ENCODE measurements at regions not wholly inside any gene's neighbourhood (a gene's known extent, or its start where the extent isn't known, plus 50 kb on each side); places are given as distances from the start of the nearest gene placed in this dataset.
"Not testable (repeated sequence)": the region's sequence is repeated elsewhere in the genome, so short reads cannot be mapped to it uniquely, and the experiment has no call there.

DNA sequence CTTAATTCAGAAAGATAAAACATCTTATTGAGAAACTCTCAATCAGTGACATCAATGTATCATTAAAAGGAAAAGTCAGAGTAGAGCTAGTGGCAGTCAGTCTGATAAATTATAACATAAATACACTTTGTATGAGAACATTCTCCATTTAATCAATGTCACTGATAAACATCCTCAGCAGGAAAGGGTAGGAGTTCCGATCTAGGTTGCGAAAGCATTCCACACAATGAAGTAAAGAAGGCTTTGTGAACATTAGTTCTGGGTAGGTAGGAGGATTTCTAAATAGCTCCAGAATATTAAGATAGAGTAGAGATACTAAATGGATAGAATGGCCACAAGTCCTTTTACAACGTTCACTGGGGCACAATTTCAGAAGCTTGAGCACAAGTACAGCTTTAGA, 179.7 kb upstream of the MALRD1 start:
- no peak for DNase-seq (ENCODE audit: low spot score)

DNA sequence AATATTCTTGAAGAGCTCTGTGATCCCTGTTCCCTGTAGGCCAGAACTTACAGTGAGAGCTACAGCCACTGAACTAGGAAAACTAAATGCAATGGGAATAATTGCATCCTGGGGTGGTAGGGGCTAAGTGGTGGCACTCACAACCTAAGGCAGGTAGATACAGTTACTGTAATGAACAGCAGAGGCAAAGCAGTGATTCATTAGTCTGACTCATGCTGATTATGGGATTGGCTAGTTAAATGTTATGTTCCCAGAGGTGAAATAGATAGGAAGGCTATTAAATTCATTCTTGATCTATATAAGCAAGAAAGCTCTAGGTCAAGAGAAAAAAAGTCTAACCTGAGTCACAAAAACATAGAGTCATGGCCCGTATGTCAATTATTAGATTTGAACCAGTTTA, 173.1 kb upstream of the MALRD1 start:
- no peak for DNase-seq (ENCODE audit: low spot score)

DNA sequence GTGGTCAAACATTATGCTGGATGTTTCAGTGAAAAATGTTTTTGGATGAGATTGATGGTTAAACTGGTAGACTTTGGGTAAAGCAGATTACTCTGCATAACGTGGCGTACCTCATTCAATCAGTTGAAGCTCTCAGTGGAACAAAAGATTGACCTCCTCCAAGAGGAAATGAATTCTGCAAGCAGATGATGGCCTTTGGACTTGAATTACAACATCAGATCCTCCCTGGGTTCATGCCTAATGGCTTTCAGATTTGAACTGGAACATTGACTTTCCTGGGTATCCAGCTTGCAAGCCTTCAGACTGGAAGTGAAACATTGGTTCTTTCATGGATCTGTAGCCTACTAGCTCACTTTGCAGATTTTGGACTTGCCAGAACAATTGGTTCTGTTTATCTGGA, 169.3 kb upstream of the MALRD1 start:
- peak; percentile 47 for DNase-seq (ENCODE audit: low spot score)

DNA sequence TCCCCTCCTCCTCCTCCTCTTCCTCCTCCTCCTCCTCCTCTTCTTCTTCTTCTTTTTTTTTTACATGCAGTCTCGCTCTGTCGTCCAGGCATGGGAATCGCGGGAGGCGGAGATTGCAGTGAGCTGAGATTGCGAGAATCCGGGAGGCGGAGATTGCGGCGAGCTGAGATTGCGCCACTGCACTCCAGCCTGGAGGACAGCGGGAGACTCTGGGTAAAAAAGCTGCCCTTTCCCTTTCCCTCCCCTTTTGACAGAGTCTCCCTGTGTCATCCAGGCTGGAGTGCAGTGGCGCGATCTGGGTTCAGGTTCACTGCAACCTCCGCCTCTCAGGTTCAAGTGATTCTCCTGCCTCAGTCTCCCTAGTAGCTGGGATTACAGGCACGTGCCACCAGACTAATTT, 168.1 kb upstream of the MALRD1 start:
- DNase-seq (ENCODE audit: low spot score), result no peak

DNA sequence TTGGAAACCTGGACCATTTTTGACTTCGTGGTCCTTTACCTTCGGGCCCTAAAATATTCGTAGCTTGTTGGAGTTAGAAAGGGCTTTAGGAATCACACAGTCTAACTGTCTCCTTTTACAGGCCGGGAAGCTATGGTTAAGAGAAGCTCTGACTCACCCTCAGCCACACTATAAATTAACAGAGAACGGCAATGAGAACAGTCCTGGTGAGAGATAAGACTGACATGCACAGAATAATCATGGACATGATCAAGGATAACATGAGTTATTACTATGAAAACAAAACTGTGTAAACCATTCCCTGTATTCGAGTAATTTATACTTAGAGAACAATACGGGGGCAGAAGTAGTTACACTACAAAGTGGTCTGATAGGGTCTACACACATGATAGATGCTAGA, 162.5 kb upstream of the MALRD1 start:
- DNase-seq (ENCODE audit: low spot score), result no peak

GRCh38 chr10:18906636-18907035, 142.0 kb upstream of the MALRD1 start:
- DNase-seq (ENCODE audit: low spot score), result no peak

DNA sequence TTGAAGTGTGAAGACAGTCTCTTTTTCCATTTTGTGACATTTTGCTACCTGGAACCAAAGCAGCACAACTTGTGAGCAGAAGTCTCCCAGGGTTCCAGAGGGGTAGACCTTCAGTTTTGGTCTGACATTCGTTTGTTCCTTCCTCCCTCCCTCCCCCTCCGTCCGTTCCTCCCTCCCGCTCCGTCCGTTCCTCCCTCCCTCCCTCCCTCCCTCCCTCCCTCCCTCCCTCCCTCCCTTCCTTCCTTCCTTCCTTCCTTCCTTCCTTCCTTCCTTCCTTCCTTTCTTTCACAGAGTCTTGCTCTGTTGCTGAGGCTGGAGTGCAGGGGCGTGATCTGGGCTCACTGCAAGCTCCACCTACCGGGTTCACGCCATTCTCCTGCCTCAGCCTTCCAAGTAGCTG, 131.2 kb upstream of the MALRD1 start:
- not testable (repeated sequence) for DNase-seq (ENCODE audit: low spot score)

- no peak for DNase-seq (ENCODE audit: low spot score)
Measured at GRCh38 chr10:18918532-18918931, 130.1 kb upstream of the MALRD1 start.

DNA sequence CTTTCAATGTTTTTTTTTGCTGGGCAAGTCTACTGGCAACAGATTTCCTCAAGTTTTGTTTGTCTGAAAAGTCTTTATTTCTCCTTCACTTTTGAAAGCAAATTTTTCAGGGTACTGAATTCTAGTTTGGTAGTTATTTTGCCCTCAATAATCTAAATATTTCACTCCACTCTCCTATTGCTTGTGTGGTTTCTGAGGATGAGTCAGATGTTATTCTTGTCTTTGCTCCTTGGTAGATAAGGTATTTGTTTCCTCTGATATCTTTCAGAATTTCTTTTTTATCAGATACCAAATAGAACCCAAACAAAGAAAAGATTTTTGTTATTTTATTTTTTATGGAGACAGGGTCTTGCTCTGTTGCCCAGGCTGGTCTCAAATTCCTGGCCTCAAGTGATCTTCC, 99.2 kb upstream of the MALRD1 start:
- no peak for DNase-seq (ENCODE audit: low spot score)

DNA sequence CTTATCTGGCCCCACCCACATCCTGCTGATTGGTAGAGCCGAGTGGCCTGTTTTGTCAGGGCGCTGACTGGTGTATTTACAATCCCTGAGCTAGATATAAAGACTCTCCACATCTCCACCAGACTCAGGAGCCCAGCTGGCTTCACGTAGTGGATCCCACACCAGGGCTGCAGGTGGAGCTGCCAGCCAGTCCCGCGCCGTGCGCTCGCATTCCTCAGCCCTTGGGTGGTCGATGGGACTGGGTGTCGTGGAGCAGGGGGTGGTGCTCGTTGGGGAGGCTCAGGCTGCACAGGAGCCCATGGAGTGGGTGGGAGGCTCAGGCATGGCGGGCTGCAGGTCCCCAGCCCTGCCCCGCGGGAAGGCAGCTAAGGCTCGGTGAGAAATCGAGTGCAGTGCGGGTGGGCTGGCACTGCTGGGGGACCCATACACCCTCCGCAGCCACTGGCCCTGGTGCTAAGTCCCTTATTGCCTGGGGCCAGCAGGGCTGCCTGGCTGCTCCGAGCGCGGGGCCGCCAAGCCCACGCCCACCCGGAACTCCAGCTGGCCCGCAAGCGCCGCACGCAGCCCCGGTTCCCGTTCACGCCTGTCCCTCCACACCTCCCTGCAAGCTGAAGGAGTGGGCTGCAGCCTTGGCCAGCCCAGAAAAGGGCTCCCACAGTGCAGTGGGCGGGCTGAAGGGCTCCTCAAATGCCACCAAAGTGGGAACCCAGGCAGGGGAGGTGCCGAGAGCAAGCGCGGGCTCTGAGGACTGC, 97.4 kb upstream of the MALRD1 start:
- DNase-seq (ENCODE audit: low spot score), result not testable (repeated sequence)

- no peak for DNase-seq (ENCODE audit: low spot score)
Measured at GRCh38 chr10:18955061-18955460, 93.5 kb upstream of the MALRD1 start.

DNA sequence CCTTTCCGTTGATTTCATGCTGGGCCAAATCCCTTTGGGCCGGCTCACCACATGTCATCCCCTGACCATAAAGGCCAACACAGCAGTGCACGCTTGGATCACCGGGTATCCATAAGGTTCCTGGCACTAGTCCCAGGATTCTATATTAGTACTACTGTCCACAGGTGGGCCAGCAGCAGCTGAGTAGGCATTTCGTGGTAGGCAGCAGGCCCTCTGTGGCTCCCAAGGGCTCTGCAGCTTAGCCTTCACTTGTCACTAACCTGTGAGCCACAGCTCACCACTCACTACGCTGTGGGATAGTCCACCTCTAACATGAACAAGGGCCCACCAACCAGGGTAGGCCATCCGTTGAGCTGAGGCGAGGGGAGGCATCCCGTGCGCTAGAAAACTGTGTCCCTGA, 89.2 kb upstream of the MALRD1 start:
- DNase-seq (ENCODE audit: low spot score), result no peak

DNA sequence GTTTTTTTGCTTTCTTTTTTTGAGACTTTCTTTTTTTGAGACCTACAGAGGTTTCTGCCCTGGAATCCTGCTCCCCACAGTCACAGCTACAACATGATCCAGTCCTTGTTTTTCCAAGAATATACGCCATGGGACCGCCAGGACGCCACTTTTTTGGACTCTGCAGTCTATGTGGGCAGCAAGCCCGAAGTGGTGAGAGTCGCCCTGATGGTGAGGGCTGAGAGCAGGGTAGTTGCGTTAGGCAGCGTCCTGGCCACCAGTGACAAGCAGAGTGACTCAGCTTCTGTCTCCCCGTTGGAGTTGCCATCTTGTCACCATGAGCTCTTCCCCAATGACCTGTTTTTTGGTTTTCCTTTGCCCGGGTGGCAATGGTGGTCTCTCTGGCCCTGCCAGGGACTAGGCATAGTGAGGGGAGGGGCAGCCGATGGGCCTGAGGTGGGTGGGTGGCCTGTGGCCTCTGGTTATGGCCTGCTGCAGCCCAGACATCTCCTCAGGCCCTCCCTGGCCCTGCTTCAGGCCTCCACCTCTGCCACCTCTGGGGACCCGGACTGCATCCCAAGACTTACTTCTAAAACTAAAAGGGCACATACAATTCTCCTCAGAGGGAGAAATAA, 88.0 kb upstream of the MALRD1 start:
- DNase-seq (ENCODE audit: low spot score), result no peak

- DNase-seq (ENCODE audit: low spot score), result no peak
Measured at GRCh38 chr10:18968159-18968558, 80.4 kb upstream of the MALRD1 start.

DNA sequence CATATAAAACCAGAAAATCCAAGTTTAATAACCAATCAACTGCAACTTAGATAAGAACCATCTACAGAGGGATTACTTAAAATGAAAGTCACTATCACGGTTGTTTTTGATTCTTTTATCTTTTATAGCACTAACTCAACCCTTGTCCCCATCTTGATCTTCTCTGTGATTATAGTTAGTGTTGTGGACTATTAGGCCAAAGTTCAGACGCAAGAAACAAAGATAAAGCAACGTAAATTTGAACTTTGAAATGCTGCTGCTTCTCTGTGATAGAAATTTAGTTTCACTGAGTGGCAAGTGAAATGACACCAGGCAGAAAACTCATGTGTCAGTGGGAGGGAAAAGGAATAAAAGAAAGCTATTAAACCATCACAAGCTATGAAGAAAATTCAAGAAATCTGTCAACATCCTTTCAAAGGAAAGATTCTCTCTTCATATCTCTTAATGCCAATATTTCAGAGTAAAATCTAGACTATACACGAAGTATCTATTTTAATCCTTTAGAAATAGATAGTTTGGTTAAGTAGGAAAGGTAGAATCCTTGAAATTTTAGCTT, 71.8 kb upstream of the MALRD1 start:
- no peak for DNase-seq (ENCODE audit: low spot score)

DNA sequence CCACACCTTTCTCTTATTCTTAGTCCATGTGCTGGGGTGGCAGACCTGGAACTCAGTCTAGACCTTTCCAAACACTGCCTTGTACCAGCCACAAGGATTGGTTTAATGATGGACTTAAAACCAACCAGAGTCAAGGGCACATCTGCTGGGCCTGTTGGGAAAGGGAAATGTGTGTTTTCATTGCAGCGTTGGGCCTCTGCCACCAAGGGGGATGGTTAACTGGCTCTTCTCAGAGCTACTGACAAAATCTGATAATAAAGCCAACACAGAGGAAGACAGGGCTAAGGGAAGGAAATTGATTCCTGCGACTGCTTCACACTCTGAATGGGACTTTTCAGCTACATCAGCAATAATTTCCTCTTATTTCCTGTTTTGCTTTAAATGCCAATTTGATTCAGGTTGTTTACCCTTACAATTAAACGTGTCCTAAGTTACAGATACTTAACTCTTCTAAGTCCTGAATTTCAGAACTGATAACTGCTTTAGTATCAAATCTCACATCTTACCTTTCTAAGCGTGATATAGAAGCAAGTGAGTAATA, 68.4 kb upstream of the MALRD1 start:
- no peak for DNase-seq (ENCODE audit: low spot score)

DNA sequence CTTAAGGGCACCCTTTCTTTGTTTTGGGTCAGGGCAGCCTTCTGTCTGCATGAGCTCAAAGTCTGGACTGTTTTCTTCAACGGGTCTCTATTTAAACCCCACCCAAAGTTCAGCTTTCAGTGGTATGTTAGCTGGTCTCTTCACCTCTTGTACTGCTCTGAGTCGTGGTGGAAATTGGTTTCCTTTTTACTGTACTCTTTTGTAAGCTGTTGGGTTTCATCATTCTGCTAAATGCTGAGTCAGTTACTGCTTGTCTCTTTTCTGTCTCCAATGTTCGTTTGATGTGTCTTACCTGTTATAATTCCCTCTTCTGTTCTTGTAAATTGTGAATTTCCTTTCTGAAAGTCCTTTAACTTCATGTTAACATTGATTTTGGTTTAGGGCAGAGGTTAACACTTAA, 64.1 kb upstream of the MALRD1 start:
- DNase-seq (ENCODE audit: low spot score), result no peak

- no peak for DNase-seq (ENCODE audit: low spot score)
Measured at GRCh38 chr10:18988338-18988737, 60.3 kb upstream of the MALRD1 start.

Measured in mucosa of gallbladder (tissue), 1 donor.